ENCODE measurements at regions not wholly inside any gene's neighbourhood (a gene's known extent, or its start where the extent isn't known, plus 50 kb on each side); places are given as distances from the start of the nearest gene placed in this dataset.

- Histone ChIP-seq H3K27me3 (peaks cover 4% of the 10 kb centered on the region), H3K4me1 (ENCODE audit: control insufficient read depth in 1 of 2, insufficient read depth in 1 of 2, low read depth in 1 of 2, low read length in 1 of 2) (no peaks in the 10 kb centered on the region), H3K36me3 (no peaks in the 10 kb centered on the region), H3K4me3 (ENCODE audit: low read depth in 1 of 2, low read length in 1 of 2) (no peak overlapping the region), H3K9me3 (no peaks in the 10 kb centered on the region), H3K27ac (no peak overlapping the region)
- TF ChIP-seq CTCF (IDR thresholded peaks at IDR 0.05) = no peak
Observed at GRCh38 chr4:71235311-71236201, 103.3 kb upstream of the SLC4A4 start.

- no peak overlapping the region for H3K27ac ChIP-seq
- H3K4me3 ChIP-seq (ENCODE audit: low read depth in 1 of 2, low read length in 1 of 2) = no peak overlapping the region
- H3K4me1 ChIP-seq (ENCODE audit: control insufficient read depth in 1 of 2, insufficient read depth in 1 of 2, low read depth in 1 of 2, low read length in 1 of 2) = no peaks in the 10 kb centered on the region
- peaks cover 4% of the 10 kb centered on the region for H3K27me3 ChIP-seq
- H3K36me3 ChIP-seq = no peaks in the 10 kb centered on the region
- no peaks in the 10 kb centered on the region for H3K9me3 ChIP-seq
- TF ChIP-seq CTCF (IDR thresholded peaks at IDR 0.05) = no peak
Observed at GRCh38 chr4:71236226-71236625, 102.6 kb upstream of the SLC4A4 start.

- no peak overlapping the region for H3K4me3 ChIP-seq (ENCODE audit: low read depth in 1 of 2, low read length in 1 of 2)
Observed at GRCh38 chr4:71237641-71238040, 101.2 kb upstream of the SLC4A4 start.

GRCh38 chr4:71239365-71239764 is 99.5 kb upstream of the SLC4A4 start:
- Histone ChIP-seq H3K9me3 (no peaks in the 10 kb centered on the region), H3K27ac (no peak overlapping the region), H3K4me3 (ENCODE audit: low read depth in 1 of 2, low read length in 1 of 2) (no peak overlapping the region)

More at GRCh38 chr4:71237641-71238040, 101.2 kb upstream of the SLC4A4 start:
- Histone ChIP-seq H3K27ac (no peak overlapping the region), H3K36me3 (no peaks in the 10 kb centered on the region), H3K4me1 (ENCODE audit: control insufficient read depth in 1 of 2, insufficient read depth in 1 of 2, low read depth in 1 of 2, low read length in 1 of 2) (no peaks in the 10 kb centered on the region), H3K9me3 (no peaks in the 10 kb centered on the region), H3K27me3 (peaks cover 4% of the 10 kb centered on the region)
- no peak for TF ChIP-seq CTCF (IDR thresholded peaks at IDR 0.05)

GRCh38 chr4:71240094-71240493 is 98.7 kb upstream of the SLC4A4 start:
- Histone ChIP-seq H3K36me3 (no peaks in the 10 kb centered on the region), H3K4me3 (ENCODE audit: low read depth in 1 of 2, low read length in 1 of 2) (no peak overlapping the region), H3K27ac (no peak overlapping the region), H3K4me1 (ENCODE audit: control insufficient read depth in 1 of 2, insufficient read depth in 1 of 2, low read depth in 1 of 2, low read length in 1 of 2) (no peaks in the 10 kb centered on the region), H3K9me3 (no peaks in the 10 kb centered on the region), H3K27me3 (no peaks in the 10 kb centered on the region)
- no peak for TF ChIP-seq CTCF (IDR thresholded peaks at IDR 0.05)

More at GRCh38 chr4:71239365-71239764, 99.5 kb upstream of the SLC4A4 start:
- Histone ChIP-seq H3K4me1 (ENCODE audit: control insufficient read depth in 1 of 2, insufficient read depth in 1 of 2, low read depth in 1 of 2, low read length in 1 of 2) (no peaks in the 10 kb centered on the region), H3K36me3 (no peaks in the 10 kb centered on the region), H3K27me3 (no peaks in the 10 kb centered on the region)
- TF ChIP-seq CTCF (IDR thresholded peaks at IDR 0.05) = no peak

All from neutrophil (primary cell).